Ishikawa (cell line): ENCODE measurements at regions not wholly inside any gene's neighbourhood (a gene's known extent, or its start where the extent isn't known, plus 50 kb on each side); places are given as distances from the start of the nearest gene placed in this dataset.

Experiments
- CEBPB ChIP-seq: IDR thresholded peaks from 2 replicates; pipeline ENCODE4 v1.6.1; 2012
- CREB1 ChIP-seq: IDR thresholded peaks from 2 replicates; pipeline ENCODE4 v1.6.1; 2012; ENCODE audit warnings: low read depth
- EP300 ChIP-seq: IDR thresholded peaks from 2 replicates; pipeline ENCODE4 v1.6.1; 2012; ENCODE audit warnings: borderline replicate concordance
- MAX ChIP-seq: IDR thresholded peaks from 2 replicates; pipeline ENCODE4 v1.6.1; 2012
- NFIC ChIP-seq: IDR thresholded peaks from 2 replicates; pipeline ENCODE4 v1.6.1; 2012
- RAD21 ChIP-seq: IDR thresholded peaks from 2 replicates; pipeline ENCODE4 v1.6.1; 2012; ENCODE audit warnings: low read depth
- REST ChIP-seq: IDR thresholded peaks from 2 replicates; pipeline ENCODE4 v1.6.1; 2012; ENCODE audit warnings: low read depth, mild to moderate bottlenecking
- TAF1 ChIP-seq: IDR thresholded peaks from 2 replicates; pipeline ENCODE4 v1.6.1; 2012; ENCODE audit warnings: low read depth, mild to moderate bottlenecking
- ZBTB7A ChIP-seq: IDR thresholded peaks from 2 replicates; pipeline ENCODE4 v1.6.1; 2012; ENCODE audit warnings: low read depth

- TF ChIP-seq CREB1 (no peak), TAF1 (no peak), EP300 (no peak), ZBTB7A (no peak), CEBPB (no peak), NFIC (no peak), MAX (no peak), REST (no peak), RAD21 (no peak)
Observed at GRCh38 chr13:109344552-109345157, 441.7 kb downstream of the IRS2 start.
